HCT116 (cell line): ENCODE measurements at regions not wholly inside any gene's neighbourhood (a gene's known extent, or its start where the extent isn't known, plus 50 kb on each side); places are given as distances from the start of the nearest gene placed in this dataset.

ENCODE experiments used
- ATAC-seq: fragments of 200-7000 bp; cut with Tn5 transposase; 2 replicates; pipeline ENCODE4 v1.9.1; 2020; ENCODE audit warnings: mild to moderate bottlenecking, moderate library complexity
- BruUV-seq: library from RNA; stranded (reverse); fragments of 400-500 nt; replicated peaks from 2 replicates; lab custom pipeline; 2021; lab: Mats Ljungman, UMichigan
- CTCF ChIA-PET: fragments of 300-600 bp; sonication (Branson Sonifier 250); formaldehyde crosslinking; loops from one replicate; lab custom pipeline; 2021; ENCODE audit warnings: antibody characterized with exemption; lab: Charles Lee
- POLR2A ChIA-PET: fragments of 300-600, 350-600 bp; sonication (Branson Sonifier 250); formaldehyde crosslinking; loops from one replicate; lab custom pipeline; 2021; ENCODE audit warnings: antibody characterized with exemption; lab: Charles Lee
- RAD21 ChIA-PET, 2 experiments: fragments of 300-600 bp; sonication (Branson Sonifier 250); formaldehyde crosslinking; loops; one replicate each; lab custom pipeline; 2023; ENCODE audit warnings: low total read pairs in 2 of 2; ENCODE audit not compliant: uncharacterized antibody in 2 of 2, unreplicated experiment in 2 of 2, low non-redundant PET in 1 of 2; lab: Charles Lee
- DNase-seq: peaks from one replicate; pipeline ENCODE4 v3.0.0-alpha.2; 2010; ENCODE audit warnings: low read depth, low spot score
- H2AFZ ChIP-seq: fragments of 200-600 bp; shearing (Covaris generic), sonication (generic); 2 replicates; pipeline ENCODE4 v1.6.1; 2017; ENCODE audit warnings: low read depth, mixed run types, mixed read lengths, antibody characterized with exemption, low read length; ENCODE audit not compliant: poor library complexity, severe bottlenecking
- H3K27ac ChIP-seq: 2 replicates; pipeline ENCODE4 v1.5.1; 2012; ENCODE audit warnings: low read depth, low read length
- H3K27me3 ChIP-seq: fragments of 200-600 bp; sonication (generic); 2 replicates; pipeline ENCODE4 v1.6.1; 2016; ENCODE audit warnings: mixed run types, low read length, mixed read lengths; ENCODE audit not compliant: insufficient read depth
- H3K36me3 ChIP-seq, 2 experiments: fragments of 200-500 bp in 1 of 2; fragments of 200-600 bp in 1 of 2; sonication (Bioruptor generic) in 1 of 2; sonication (generic) in 1 of 2; 2 replicates each; pipeline versions ENCODE4 v1.5.1 to v1.6.1; 2014 to 2016; ENCODE audit warnings: low read length in 2 of 2, inconsistent platforms in 1 of 2, mixed read lengths in 1 of 2, mixed run types in 1 of 2; ENCODE audit not compliant: insufficient read depth in 2 of 2, control insufficient read depth in 1 of 2
- H3K4me1 ChIP-seq, 2 experiments: fragments of 200-600 bp in 1 of 2; sonication (generic) in 1 of 2; 2 replicates each; pipeline versions ENCODE4 v1.5.1 to v1.6.1; 2012 to 2017; ENCODE audit warnings: low read length in 2 of 2, inconsistent platforms in 1 of 2, mild to moderate bottlenecking in 1 of 2, mixed read lengths in 1 of 2, mixed run types in 1 of 2, moderate library complexity in 1 of 2; ENCODE audit not compliant: insufficient read depth in 2 of 2, control insufficient read depth in 1 of 2
- H3K4me2 ChIP-seq: fragments of 200-600 bp; sonication (generic); 2 replicates; pipeline ENCODE4 v1.6.1; 2017; ENCODE audit warnings: mixed run types, low read length, mixed read lengths
- H3K4me3 ChIP-seq, 2 experiments: fragments of 200-600 bp in 1 of 2; sonication (generic) in 1 of 2; replicated peaks in 1 of 2; 2 replicates each; pipeline ENCODE4 v1.5.1; 2011 to 2016; ENCODE audit warnings: low read length in 2 of 2, control low read depth in 1 of 2, low read depth in 1 of 2, mild to moderate bottlenecking in 1 of 2, mixed read lengths in 1 of 2, mixed run types in 1 of 2
- H3K79me2 ChIP-seq: fragments of 200-600 bp; sonication (generic); 2 replicates; pipeline ENCODE4 v1.6.1; 2017; ENCODE audit warnings: mild to moderate bottlenecking, mixed run types, low read length, moderate library complexity, mixed read lengths; ENCODE audit not compliant: insufficient read depth
- H3K9ac ChIP-seq: fragments of 200-600 bp; sonication (generic); 2 replicates; pipeline ENCODE4 v1.6.1; 2016; ENCODE audit warnings: low read length, mixed read lengths
- H3K9me2 ChIP-seq: fragments of 200-600 bp; sonication (generic), shearing (Covaris generic); 2 replicates; pipeline ENCODE4 v1.6.1; 2017; ENCODE audit warnings: mixed run types, mild to moderate bottlenecking, moderate library complexity; ENCODE audit not compliant: insufficient read depth
- H3K9me3 ChIP-seq, 2 experiments: fragments of 200-500 bp in 1 of 2; fragments of 200-600 bp in 1 of 2; sonication (Bioruptor generic) in 1 of 2; sonication (generic) in 1 of 2; 2 replicates each; pipeline ENCODE4 v1.6.1; 2014 to 2017; ENCODE audit warnings: low read length in 2 of 2, mixed read lengths in 2 of 2, inconsistent platforms in 1 of 2, low read depth in 1 of 2, mild to moderate bottlenecking in 1 of 2, mixed run types in 1 of 2, moderate library complexity in 1 of 2; ENCODE audit not compliant: control insufficient read depth in 1 of 2, insufficient read depth in 1 of 2
- H4K20me1 ChIP-seq: fragments of 200-600 bp; sonication (generic), shearing (Covaris generic); 2 replicates; pipeline ENCODE4 v1.6.1; 2017; ENCODE audit warnings: mixed run types, mild to moderate bottlenecking, moderate library complexity; ENCODE audit not compliant: insufficient read depth
- CBX3 ChIP-seq: IDR thresholded peaks from 2 replicates; pipeline ENCODE4 v1.6.1; 2012; ENCODE audit warnings: low read depth
- CEBPB ChIP-seq: IDR thresholded peaks from 2 replicates; pipeline ENCODE4 v1.6.1; 2012; ENCODE audit warnings: low read depth
- EGR1 ChIP-seq: IDR thresholded peaks from 2 replicates; pipeline ENCODE4 v1.6.1; 2012; ENCODE audit warnings: low read depth
- ELF1 ChIP-seq: IDR thresholded peaks from 2 replicates; pipeline ENCODE4 v1.6.1; 2012; ENCODE audit warnings: low read depth, borderline replicate concordance
- EZH2 ChIP-seq: fragments of 200-600 bp; sonication (generic); IDR thresholded peaks from 2 replicates; pipeline ENCODE4 v1.6.1; 2017; ENCODE audit warnings: antibody characterized with exemption, mixed run types
- EZH2phosphoT487 ChIP-seq: fragments of 200-600 bp; IDR thresholded peaks from 2 replicates; pipeline ENCODE4 v1.6.1; 2018; ENCODE audit warnings: antibody characterized with exemption, borderline replicate concordance
- JUND ChIP-seq: IDR thresholded peaks from 2 replicates; pipeline ENCODE4 v1.6.1; 2012
- POLR2A ChIP-seq: IDR thresholded peaks from 2 replicates; pipeline ENCODE4 v1.7.0; 2011; ENCODE audit warnings: borderline replicate concordance; ENCODE audit not compliant: insufficient read depth, insufficient read length; ENCODE audit errors: extremely low read depth
- POLR2AphosphoS5 ChIP-seq: IDR thresholded peaks from 2 replicates; pipeline ENCODE4 v1.6.1; 2011; ENCODE audit warnings: mild to moderate bottlenecking, low read depth, low read length, moderate library complexity
- SIN3A ChIP-seq: IDR thresholded peaks from 2 replicates; pipeline ENCODE4 v1.6.1; 2012; ENCODE audit warnings: low read depth
- SP1 ChIP-seq: IDR thresholded peaks from 2 replicates; pipeline ENCODE4 v1.6.1; 2012; ENCODE audit warnings: low read depth
- TCF7L2 ChIP-seq: IDR thresholded peaks from 2 replicates; pipeline ENCODE4 v1.7.0; 2011; ENCODE audit warnings: borderline replicate concordance, inconsistent platforms; ENCODE audit not compliant: insufficient read depth, insufficient read length; ENCODE audit errors: extremely low read depth
- YY1 ChIP-seq: IDR thresholded peaks from 2 replicates; pipeline ENCODE4 v1.6.1; 2011; ENCODE audit warnings: low read length, low read depth, moderate library complexity, mild to moderate bottlenecking; ENCODE audit not compliant: insufficient replicate concordance; ENCODE audit errors: extremely low read depth
- ZFX ChIP-seq: fragments of 450-650 bp; IDR thresholded peaks from 2 replicates; pipeline ENCODE4 v1.6.1; 2017
- intact Hi-C: fragments of 100-400 bp; cut with micrococcal nuclease; formaldehyde crosslinking; loops from 2 replicates; pipeline ENCODE4 v1.10.0; 2022
- TF ChIP-seq, protein P1 (sequence below): IDR thresholded peaks from 2 replicates; pipeline ENCODE4 v1.6.1; 2012
- TF ChIP-seq, protein P2 (sequence below), 3 experiments: fragments of 200-600 bp in 1 of 3; sonication (generic) in 1 of 3; IDR thresholded peaks in 2 of 3; conservative IDR thresholded peaks in 1 of 3; 2 replicates each; pipeline ENCODE4 v1.5.1; 2012 to 2017; ENCODE audit warnings: low read depth in 2 of 3, low read length in 2 of 3, antibody characterized with exemption in 1 of 3, borderline replicate concordance in 1 of 3, control low read depth in 1 of 3, mild to moderate bottlenecking in 1 of 3, mixed read lengths in 1 of 3, mixed run types in 1 of 3, moderate library complexity in 1 of 3; ENCODE audit not compliant: insufficient read depth in 1 of 3
- TF ChIP-seq, protein P3 (sequence below): IDR thresholded peaks from 2 replicates; pipeline ENCODE4 v1.6.1; 2012; ENCODE audit warnings: low read depth
- TF ChIP-seq, protein P4 (sequence below): IDR thresholded peaks from 2 replicates; pipeline ENCODE4 v1.6.1; 2011; ENCODE audit warnings: mild to moderate bottlenecking, low read length, moderate library complexity; ENCODE audit not compliant: insufficient replicate concordance; ENCODE audit errors: extremely low read depth

DNA sequence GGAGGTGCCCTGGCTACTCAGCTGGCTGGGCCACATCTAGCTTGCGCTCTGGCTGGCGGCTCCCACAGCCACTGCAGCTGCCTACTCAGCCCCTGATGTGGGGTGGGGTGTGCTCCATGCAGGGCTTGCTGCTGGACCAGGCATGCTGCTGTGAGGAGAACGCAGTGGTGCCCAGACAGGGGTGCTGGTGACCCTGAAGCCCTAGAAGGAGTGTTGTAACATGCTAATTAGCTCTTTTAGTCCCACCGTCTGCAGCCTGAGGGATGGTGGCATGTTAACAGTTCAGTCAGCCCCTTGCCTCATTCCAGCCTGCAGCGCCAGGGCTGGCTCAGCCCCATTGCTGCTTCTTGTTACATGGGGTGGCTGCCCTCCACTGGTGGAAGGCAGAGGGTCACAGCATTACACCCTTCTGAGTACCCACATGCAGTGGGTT lies 642.3 kb downstream of the DMRTA1 start:
- no peaks in the 10 kb centered on the region for H4K20me1 ChIP-seq
- TF ChIP-seq ZFX (no peak), YY1 (no peak), POLR2AphosphoS5 (no peak), EZH2 (no peak), ELF1 (no peak), TCF7L2 (no peak), SIN3A (no peak), EGR1 (no peak), CBX3 (no peak), SP1 (no peak), CEBPB (no peak), EZH2phosphoT487 (no peak), JUND (no peak), POLR2A (no peak)
- TF ChIP-seq, protein P1, sequence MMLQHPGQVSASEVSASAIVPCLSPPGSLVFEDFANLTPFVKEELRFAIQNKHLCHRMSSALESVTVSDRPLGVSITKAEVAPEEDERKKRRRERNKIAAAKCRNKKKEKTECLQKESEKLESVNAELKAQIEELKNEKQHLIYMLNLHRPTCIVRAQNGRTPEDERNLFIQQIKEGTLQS, result no peak
- TF ChIP-seq, protein P2, sequence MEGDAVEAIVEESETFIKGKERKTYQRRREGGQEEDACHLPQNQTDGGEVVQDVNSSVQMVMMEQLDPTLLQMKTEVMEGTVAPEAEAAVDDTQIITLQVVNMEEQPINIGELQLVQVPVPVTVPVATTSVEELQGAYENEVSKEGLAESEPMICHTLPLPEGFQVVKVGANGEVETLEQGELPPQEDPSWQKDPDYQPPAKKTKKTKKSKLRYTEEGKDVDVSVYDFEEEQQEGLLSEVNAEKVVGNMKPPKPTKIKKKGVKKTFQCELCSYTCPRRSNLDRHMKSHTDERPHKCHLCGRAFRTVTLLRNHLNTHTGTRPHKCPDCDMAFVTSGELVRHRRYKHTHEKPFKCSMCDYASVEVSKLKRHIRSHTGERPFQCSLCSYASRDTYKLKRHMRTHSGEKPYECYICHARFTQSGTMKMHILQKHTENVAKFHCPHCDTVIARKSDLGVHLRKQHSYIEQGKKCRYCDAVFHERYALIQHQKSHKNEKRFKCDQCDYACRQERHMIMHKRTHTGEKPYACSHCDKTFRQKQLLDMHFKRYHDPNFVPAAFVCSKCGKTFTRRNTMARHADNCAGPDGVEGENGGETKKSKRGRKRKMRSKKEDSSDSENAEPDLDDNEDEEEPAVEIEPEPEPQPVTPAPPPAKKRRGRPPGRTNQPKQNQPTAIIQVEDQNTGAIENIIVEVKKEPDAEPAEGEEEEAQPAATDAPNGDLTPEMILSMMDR (IDR thresholded peaks at IDR 0.05 in 2 of 3, conservative IDR thresholded peaks at IDR 0.05 in 1 of 3; ENCODE audit: borderline replicate concordance in 1 of 3, insufficient read depth in 1 of 3, low read depth in 2 of 3, low read length in 2 of 3), result no peak
- TF ChIP-seq, protein P3, sequence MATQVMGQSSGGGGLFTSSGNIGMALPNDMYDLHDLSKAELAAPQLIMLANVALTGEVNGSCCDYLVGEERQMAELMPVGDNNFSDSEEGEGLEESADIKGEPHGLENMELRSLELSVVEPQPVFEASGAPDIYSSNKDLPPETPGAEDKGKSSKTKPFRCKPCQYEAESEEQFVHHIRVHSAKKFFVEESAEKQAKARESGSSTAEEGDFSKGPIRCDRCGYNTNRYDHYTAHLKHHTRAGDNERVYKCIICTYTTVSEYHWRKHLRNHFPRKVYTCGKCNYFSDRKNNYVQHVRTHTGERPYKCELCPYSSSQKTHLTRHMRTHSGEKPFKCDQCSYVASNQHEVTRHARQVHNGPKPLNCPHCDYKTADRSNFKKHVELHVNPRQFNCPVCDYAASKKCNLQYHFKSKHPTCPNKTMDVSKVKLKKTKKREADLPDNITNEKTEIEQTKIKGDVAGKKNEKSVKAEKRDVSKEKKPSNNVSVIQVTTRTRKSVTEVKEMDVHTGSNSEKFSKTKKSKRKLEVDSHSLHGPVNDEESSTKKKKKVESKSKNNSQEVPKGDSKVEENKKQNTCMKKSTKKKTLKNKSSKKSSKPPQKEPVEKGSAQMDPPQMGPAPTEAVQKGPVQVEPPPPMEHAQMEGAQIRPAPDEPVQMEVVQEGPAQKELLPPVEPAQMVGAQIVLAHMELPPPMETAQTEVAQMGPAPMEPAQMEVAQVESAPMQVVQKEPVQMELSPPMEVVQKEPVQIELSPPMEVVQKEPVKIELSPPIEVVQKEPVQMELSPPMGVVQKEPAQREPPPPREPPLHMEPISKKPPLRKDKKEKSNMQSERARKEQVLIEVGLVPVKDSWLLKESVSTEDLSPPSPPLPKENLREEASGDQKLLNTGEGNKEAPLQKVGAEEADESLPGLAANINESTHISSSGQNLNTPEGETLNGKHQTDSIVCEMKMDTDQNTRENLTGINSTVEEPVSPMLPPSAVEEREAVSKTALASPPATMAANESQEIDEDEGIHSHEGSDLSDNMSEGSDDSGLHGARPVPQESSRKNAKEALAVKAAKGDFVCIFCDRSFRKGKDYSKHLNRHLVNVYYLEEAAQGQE, result no peak
- TF ChIP-seq, protein P4, sequence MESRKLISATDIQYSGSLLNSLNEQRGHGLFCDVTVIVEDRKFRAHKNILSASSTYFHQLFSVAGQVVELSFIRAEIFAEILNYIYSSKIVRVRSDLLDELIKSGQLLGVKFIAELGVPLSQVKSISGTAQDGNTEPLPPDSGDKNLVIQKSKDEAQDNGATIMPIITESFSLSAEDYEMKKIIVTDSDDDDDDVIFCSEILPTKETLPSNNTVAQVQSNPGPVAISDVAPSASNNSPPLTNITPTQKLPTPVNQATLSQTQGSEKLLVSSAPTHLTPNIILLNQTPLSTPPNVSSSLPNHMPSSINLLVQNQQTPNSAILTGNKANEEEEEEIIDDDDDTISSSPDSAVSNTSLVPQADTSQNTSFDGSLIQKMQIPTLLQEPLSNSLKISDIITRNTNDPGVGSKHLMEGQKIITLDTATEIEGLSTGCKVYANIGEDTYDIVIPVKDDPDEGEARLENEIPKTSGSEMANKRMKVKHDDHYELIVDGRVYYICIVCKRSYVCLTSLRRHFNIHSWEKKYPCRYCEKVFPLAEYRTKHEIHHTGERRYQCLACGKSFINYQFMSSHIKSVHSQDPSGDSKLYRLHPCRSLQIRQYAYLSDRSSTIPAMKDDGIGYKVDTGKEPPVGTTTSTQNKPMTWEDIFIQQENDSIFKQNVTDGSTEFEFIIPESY, result no peak
- no peaks in the 10 kb centered on the region for H3K4me1 ChIP-seq
- ChIA-PET RAD21 (no interaction called here), POLR2A (no interaction called here), CTCF (no interaction called here)
- no peaks in the 10 kb centered on the region for H3K79me2 ChIP-seq
- H3K36me3 ChIP-seq, result no peaks in the 10 kb centered on the region
- H3K27me3 ChIP-seq, result no peaks in the 10 kb centered on the region
- no peak overlapping the region for H3K4me2 ChIP-seq
- H3K9ac ChIP-seq, result no peak overlapping the region
- no peaks in the 10 kb centered on the region for H3K9me2 ChIP-seq
- H3K4me3 ChIP-seq, result no peak overlapping the region
- no peak overlapping the region for H2AFZ ChIP-seq
- BruUV-seq, result no TSS peak
- DNase-seq (no peak), ATAC-seq (no peak)
- intact Hi-C loops, result no loop called here
- no peak overlapping the region for H3K27ac ChIP-seq
- peaks cover 5 to 8% of the 10 kb centered on the region in 2 experiments; a peak in 2 of 4 replicates for H3K9me3 ChIP-seq
